NCI-H774 (cell line): ENCODE measurements at regions not wholly inside any gene's neighbourhood (a gene's known extent, or its start where the extent isn't known, plus 50 kb on each side); places are given as distances from the start of the nearest gene placed in this dataset.
"Not testable (repeated sequence)": the region's sequence is repeated elsewhere in the genome, so short reads cannot be mapped to it uniquely, and the experiment has no call there.

Source experiments
- DNase-seq: peaks from one replicate; lab custom pipeline; 2025; lab: John Stamatoyannopoulos, UW

GRCh38 chr10:2543142-2543886 lies 524.0 kb upstream of the PFKP start:
- DNase-seq, result no peak

GRCh38 chr10:2541176-2541575 lies 526.2 kb upstream of the PFKP start:
- no peak for DNase-seq

- DNase-seq, result no peak
These were observed 537.4 kb upstream of the PFKP start for GRCh38 chr10:2529945-2530344.

- DNase-seq, result no peak
These were observed 541.6 kb upstream of the PFKP start for GRCh38 chr10:2525781-2526180.

GRCh38 chr10:2519139-2519538 lies 548.2 kb upstream of the PFKP start:
- DNase-seq, result no peak

- DNase-seq, result no peak
These were observed 558.2 kb upstream of the PFKP start for GRCh38 chr10:2509081-2509531.

GRCh38 chr10:2501366-2501940 lies 565.9 kb upstream of the PFKP start:
- DNase-seq, result not testable (repeated sequence)

GRCh38 chr10:2494399-2494798 lies 572.9 kb upstream of the PFKP start:
- DNase-seq, result no peak

- DNase-seq, result no peak
These were observed 578.8 kb upstream of the PFKP start for GRCh38 chr10:2488446-2489005.

GRCh38 chr10:2487921-2488320 lies 579.4 kb upstream of the PFKP start:
- DNase-seq, result no peak

- no peak for DNase-seq
These were observed 588.7 kb upstream of the PFKP start for GRCh38 chr10:2478656-2479055.

- DNase-seq, result peak; percentile 76
These were observed 590.4 kb upstream of the PFKP start for GRCh38 chr10:2476812-2477553.

GRCh38 chr10:2476218-2476811 lies 591.0 kb upstream of the PFKP start:
- DNase-seq, result no peak

- no peak for DNase-seq
These were observed 591.6 kb upstream of the PFKP start for GRCh38 chr10:2475711-2476217.

GRCh38 chr10:2471811-2472210 lies 595.5 kb upstream of the PFKP start:
- DNase-seq, result no peak

GRCh38 chr10:2469802-2470201 lies 597.5 kb upstream of the PFKP start:
- no peak for DNase-seq

GRCh38 chr10:2464483-2464882 lies 602.9 kb upstream of the PFKP start:
- DNase-seq, result no peak

- no peak for DNase-seq
These were observed 604.0 kb upstream of the PFKP start for GRCh38 chr10:2463316-2463715.

- DNase-seq, result no peak
These were observed 604.8 kb upstream of the PFKP start for GRCh38 chr10:2462581-2462980.

GRCh38 chr10:2460812-2461211 lies 606.5 kb upstream of the PFKP start:
- DNase-seq, result no peak

GRCh38 chr10:2459713-2460112 lies 607.6 kb upstream of the PFKP start:
- no peak for DNase-seq

GRCh38 chr10:2456834-2457233 lies 610.5 kb upstream of the PFKP start:
- DNase-seq, result no peak
